ENCODE measurements at regions not wholly inside any gene's neighbourhood (a gene's known extent, or its start where the extent isn't known, plus 50 kb on each side); places are given as distances from the start of the nearest gene placed in this dataset.
A peak's percentile ranks its signal among the peaks of the same experiment; 100 is the strongest.
"Not testable (repeated sequence)": the region's sequence is repeated elsewhere in the genome, so short reads cannot be mapped to it uniquely, and the experiment has no call there.

DNA sequence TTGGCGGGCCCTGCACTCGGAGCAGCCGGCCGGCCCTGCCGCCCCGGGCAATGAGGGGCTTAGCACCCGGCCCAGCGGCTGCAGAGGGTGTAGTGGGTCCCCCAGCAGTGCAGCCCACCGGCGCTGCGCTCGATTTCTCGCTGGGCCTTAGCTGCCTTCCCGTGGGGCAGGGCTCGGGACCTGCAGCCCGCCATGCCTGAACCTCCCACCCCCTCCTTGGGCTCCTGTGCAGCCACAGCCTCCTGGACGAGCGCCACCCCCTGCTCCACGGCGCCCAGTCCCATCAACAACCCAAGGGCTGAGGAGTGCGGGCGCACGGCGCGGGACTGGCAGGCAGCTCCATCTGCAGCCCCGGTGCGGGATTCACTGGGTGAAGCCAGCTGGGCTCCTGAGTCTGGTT is 87.4 kb upstream of the CXXC4 start:
- CTCF ChIA-PET; H3K36me3 ChIP-seq (ENCODE audit: control insufficient read depth in 2 of 3, insufficient read depth in 3 of 3, low read length in 3 of 3); ATAC-seq; H3K27me3 ChIP-seq (ENCODE audit: control insufficient read depth in 2 of 2, insufficient read depth in 2 of 2, low read length in 2 of 2); H3K4me1 ChIP-seq (ENCODE audit: control insufficient read depth in 2 of 2, insufficient read depth in 2 of 2, low read length in 2 of 2); H3K27ac ChIP-seq (ENCODE audit: low read depth, low read length); H3K4me3 ChIP-seq (ENCODE audit: low read length); H3K9me3 Mint-ChIP-seq; H3K27ac Mint-ChIP-seq; intact Hi-C loops (cut with micrococcal nuclease); H3K9me3 ChIP-seq (ENCODE audit: control insufficient read depth in 2 of 3, low read length in 3 of 3); H3K4me1 Mint-ChIP-seq; H3K27me3 Mint-ChIP-seq; H3K36me3 Mint-ChIP-seq; DNase-seq; H3K4me3 Mint-ChIP-seq; POLR2A ChIA-PET: not testable (repeated sequence)

DNA sequence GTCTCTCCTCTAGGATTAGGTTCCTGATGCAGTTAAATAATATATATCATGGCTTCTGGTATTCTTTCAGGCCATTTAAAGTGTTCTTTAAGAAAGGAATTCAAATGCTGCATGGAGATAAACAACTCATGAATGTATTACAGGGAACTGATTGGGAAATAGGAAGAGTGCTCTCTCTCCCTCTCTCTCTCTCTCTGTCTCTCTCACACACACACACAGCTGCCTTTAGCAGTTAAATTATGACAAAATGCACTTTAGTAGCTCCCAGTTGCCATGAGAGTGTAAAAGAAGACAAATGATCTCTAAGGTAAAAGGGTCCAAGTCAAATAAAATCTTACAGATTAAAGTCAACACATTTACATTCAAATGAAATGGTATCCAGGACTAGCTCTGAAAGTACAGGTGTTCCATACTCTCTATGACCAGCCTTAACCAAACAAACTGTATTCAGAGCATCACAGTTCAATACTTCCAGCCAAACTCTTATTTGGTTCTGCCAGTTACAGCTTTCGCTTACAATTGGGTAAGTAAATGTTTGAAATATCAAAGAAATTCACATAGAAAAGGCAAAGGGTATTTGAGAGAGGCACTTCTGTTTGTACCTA is 94.7 kb upstream of the CXXC4 start:
- peaks cover 0 to 2% (median 0%) of the 10 kb centered on the region in 7 donors for H3K4me1 Mint-ChIP-seq
- no peaks in the 10 kb centered on the region for H3K36me3 ChIP-seq (ENCODE audit: control insufficient read depth in 2 of 3, insufficient read depth in 3 of 3, low read length in 3 of 3)
- no peaks in the 10 kb centered on the region for H3K4me1 ChIP-seq (ENCODE audit: control insufficient read depth in 2 of 2, insufficient read depth in 2 of 2, low read length in 2 of 2)
- no peaks in the 10 kb centered on the region for H3K9me3 ChIP-seq (ENCODE audit: control insufficient read depth in 2 of 3, low read length in 3 of 3)
- DNase-seq, result no peak
- H3K36me3 Mint-ChIP-seq, result no peaks in the 10 kb centered on the region
- no peak overlapping the region for H3K4me3 Mint-ChIP-seq
- CTCF ChIA-PET, result no interaction called here
- peaks cover 0 to 8% (median 0%) of the 10 kb centered on the region in 5 donors for H3K27me3 Mint-ChIP-seq
- H3K9me3 Mint-ChIP-seq, result peaks cover 0 to 6% (median 0%) of the 10 kb centered on the region in 11 donors
- no peaks in the 10 kb centered on the region for H3K27me3 ChIP-seq (ENCODE audit: control insufficient read depth in 2 of 2, insufficient read depth in 2 of 2, low read length in 2 of 2)
- H3K4me3 ChIP-seq (ENCODE audit: low read length), result no peak overlapping the region
- intact Hi-C loops (cut with micrococcal nuclease), result no loop called here
- H3K27ac Mint-ChIP-seq, result no peak overlapping the region
- POLR2A ChIA-PET, result no interaction called here
- no peak overlapping the region for H3K27ac ChIP-seq (ENCODE audit: low read depth, low read length)
- no peak for ATAC-seq

DNA sequence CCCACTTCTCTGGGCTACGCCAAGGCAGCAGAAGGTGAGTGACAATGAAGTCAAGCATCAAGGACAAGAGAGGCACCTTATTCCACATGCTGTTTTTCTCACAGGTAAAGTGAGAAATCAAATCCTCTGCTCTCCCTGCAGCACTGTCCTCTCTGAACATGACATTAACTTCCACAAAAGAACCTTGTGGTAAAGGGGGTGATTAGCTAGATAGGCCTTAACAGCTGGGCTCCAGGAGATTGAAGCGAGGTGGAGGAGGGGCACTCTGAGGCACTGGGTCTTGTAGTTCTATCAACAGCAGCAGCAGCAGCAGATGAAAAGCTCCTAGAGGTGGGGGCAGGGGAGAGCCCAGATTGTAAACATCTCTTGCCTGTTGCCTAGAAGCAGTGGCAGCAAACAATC is 96.8 kb upstream of the CXXC4 start:
- Mint-ChIP-seq H3K27me3 (peaks cover 0 to 8% (median 0%) of the 10 kb centered on the region in 5 donors), H3K4me3 (no peak overlapping the region), H3K27ac (no peak overlapping the region), H3K9me3 (peaks cover 0 to 6% (median 0%) of the 10 kb centered on the region in 11 donors), H3K4me1 (peaks cover 0 to 2% (median 0%) of the 10 kb centered on the region in 7 donors), H3K36me3 (no peaks in the 10 kb centered on the region)
- DNase-seq (no peak), ATAC-seq (no peak)
- Histone ChIP-seq H3K4me1 (ENCODE audit: control insufficient read depth in 2 of 2, insufficient read depth in 2 of 2, low read length in 2 of 2) (no peaks in the 10 kb centered on the region), H3K27ac (ENCODE audit: low read depth, low read length) (no peak overlapping the region), H3K27me3 (ENCODE audit: control insufficient read depth in 2 of 2, insufficient read depth in 2 of 2, low read length in 2 of 2) (no peaks in the 10 kb centered on the region), H3K9me3 (ENCODE audit: control insufficient read depth in 2 of 3, low read length in 3 of 3) (no peaks in the 10 kb centered on the region), H3K36me3 (ENCODE audit: control insufficient read depth in 2 of 3, insufficient read depth in 3 of 3, low read length in 3 of 3) (no peaks in the 10 kb centered on the region), H3K4me3 (ENCODE audit: low read length) (no peak overlapping the region)
- CTCF ChIA-PET, result no interaction called here
- intact Hi-C loops (cut with micrococcal nuclease), result no loop called here
- POLR2A ChIA-PET, result no interaction called here

DNA sequence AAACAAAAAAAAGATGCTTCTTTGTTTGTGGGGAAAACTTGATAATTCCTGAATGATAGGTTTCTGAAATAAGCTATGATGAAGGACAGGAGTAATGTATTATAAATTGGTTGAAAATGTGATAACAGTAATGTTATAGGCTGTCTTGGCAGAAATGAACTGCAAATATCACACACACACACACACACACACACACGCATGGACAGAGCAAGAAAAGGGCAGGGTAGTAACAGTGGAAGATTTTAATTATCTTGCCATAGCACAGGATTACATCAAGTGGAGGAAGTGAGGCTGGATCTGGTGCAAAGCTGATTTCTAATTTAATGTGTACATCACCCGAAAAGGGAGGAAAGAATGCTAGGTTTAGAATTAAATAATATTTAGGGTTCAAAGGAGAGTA is 97.5 kb upstream of the CXXC4 start:
- Mint-ChIP-seq H3K27ac (no peak overlapping the region), H3K36me3 (no peaks in the 10 kb centered on the region), H3K4me3 (no peak overlapping the region), H3K4me1 (peaks cover 0 to 2% (median 0%) of the 10 kb centered on the region in 7 donors), H3K27me3 (peaks cover 0 to 8% (median 0%) of the 10 kb centered on the region in 5 donors), H3K9me3 (peaks cover 0 to 3% (median 0%) of the 10 kb centered on the region in 11 donors)
- CTCF ChIA-PET, result no interaction called here
- ATAC-seq (no peak), DNase-seq (no peak)
- H3K4me3 ChIP-seq (ENCODE audit: low read length), result no peak overlapping the region
- no peak overlapping the region for H3K27ac ChIP-seq (ENCODE audit: low read depth, low read length)
- H3K36me3 ChIP-seq (ENCODE audit: control insufficient read depth in 2 of 3, insufficient read depth in 3 of 3, low read length in 3 of 3), result no peaks in the 10 kb centered on the region
- no peaks in the 10 kb centered on the region for H3K4me1 ChIP-seq (ENCODE audit: control insufficient read depth in 2 of 2, insufficient read depth in 2 of 2, low read length in 2 of 2)
- POLR2A ChIA-PET, result no interaction called here
- intact Hi-C loops (cut with micrococcal nuclease), result no loop called here
- H3K9me3 ChIP-seq (ENCODE audit: control insufficient read depth in 2 of 3, low read length in 3 of 3), result no peaks in the 10 kb centered on the region
- H3K27me3 ChIP-seq (ENCODE audit: control insufficient read depth in 2 of 2, insufficient read depth in 2 of 2, low read length in 2 of 2), result no peaks in the 10 kb centered on the region

DNA sequence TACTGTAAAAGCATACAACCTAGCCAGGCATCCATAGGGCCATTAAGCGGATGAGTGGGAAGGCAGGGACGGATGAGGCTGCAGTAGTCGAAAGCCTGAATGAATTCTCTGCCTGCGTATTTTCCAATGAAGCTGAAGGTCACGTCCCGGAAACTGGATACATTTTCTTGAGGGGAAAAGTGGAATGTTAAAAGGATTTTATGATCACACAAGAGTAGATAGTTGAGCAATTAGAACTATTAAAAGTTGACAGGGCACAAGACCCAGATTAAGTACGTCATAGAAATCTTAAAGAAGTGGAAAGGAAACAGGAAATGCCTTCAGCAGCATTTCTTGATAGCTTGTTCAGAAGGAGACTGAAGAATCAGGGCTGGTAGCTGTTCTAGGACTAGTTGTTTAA is 98.3 kb upstream of the CXXC4 start:
- no peaks in the 10 kb centered on the region for H3K4me1 ChIP-seq (ENCODE audit: control insufficient read depth in 2 of 2, insufficient read depth in 2 of 2, low read length in 2 of 2)
- DNase-seq (no peak), ATAC-seq (no peak)
- Mint-ChIP-seq H3K36me3 (no peaks in the 10 kb centered on the region), H3K27ac (no peak overlapping the region), H3K9me3 (peaks cover 0 to 3% (median 0%) of the 10 kb centered on the region in 11 donors), H3K4me1 (peaks cover 0 to 2% (median 0%) of the 10 kb centered on the region in 7 donors), H3K27me3 (peaks cover 0 to 4% (median 0%) of the 10 kb centered on the region in 5 donors), H3K4me3 (peak overlapping the region in 4 of 10 donors; percentile 2 to 49 (median 17))
- CTCF ChIA-PET, result no interaction called here
- H3K27ac ChIP-seq (ENCODE audit: low read depth, low read length), result no peak overlapping the region
- intact Hi-C loops (cut with micrococcal nuclease), result no loop called here
- no peaks in the 10 kb centered on the region for H3K36me3 ChIP-seq (ENCODE audit: control insufficient read depth in 2 of 3, insufficient read depth in 3 of 3, low read length in 3 of 3)
- no peaks in the 10 kb centered on the region for H3K27me3 ChIP-seq (ENCODE audit: control insufficient read depth in 2 of 2, insufficient read depth in 2 of 2, low read length in 2 of 2)
- no peak overlapping the region for H3K4me3 ChIP-seq (ENCODE audit: low read length)
- H3K9me3 ChIP-seq (ENCODE audit: control insufficient read depth in 2 of 3, low read length in 3 of 3), result no peaks in the 10 kb centered on the region
- POLR2A ChIA-PET, result no interaction called here

DNA sequence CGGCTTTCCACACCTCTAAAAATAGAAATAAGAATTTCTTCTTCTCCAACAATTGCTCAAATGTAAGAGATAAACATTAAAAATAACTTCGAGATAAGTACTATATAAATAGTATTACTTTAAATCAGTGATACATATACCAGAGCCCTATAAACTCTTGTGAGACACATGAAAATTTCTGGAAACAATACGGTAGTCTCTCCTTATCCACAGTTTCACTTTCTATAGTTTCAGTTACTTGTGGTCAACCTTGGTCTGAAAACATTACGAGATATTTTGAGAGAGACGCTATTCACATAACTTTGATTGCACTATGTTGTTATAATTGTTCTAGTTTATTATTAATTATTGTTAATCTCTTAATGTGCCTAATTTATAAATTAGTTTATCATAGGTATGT is 101.5 kb upstream of the CXXC4 start:
- H3K27me3 ChIP-seq (ENCODE audit: control insufficient read depth in 2 of 2, insufficient read depth in 2 of 2, low read length in 2 of 2), result no peaks in the 10 kb centered on the region
- ATAC-seq (no peak), DNase-seq (no peak)
- intact Hi-C loops (cut with micrococcal nuclease), result no loop called here
- Mint-ChIP-seq H3K36me3 (no peaks in the 10 kb centered on the region), H3K27ac (no peak overlapping the region), H3K27me3 (peaks cover 0 to 2% (median 0%) of the 10 kb centered on the region in 5 donors), H3K4me1 (peaks cover 0 to 2% (median 0%) of the 10 kb centered on the region in 7 donors), H3K4me3 (no peak overlapping the region), H3K9me3 (peaks cover 0 to under 1% (median 0%) of the 10 kb centered on the region in 11 donors)
- H3K9me3 ChIP-seq (ENCODE audit: control insufficient read depth in 2 of 3, low read length in 3 of 3), result no peaks in the 10 kb centered on the region
- no peak overlapping the region for H3K4me3 ChIP-seq (ENCODE audit: low read length)
- no peaks in the 10 kb centered on the region for H3K4me1 ChIP-seq (ENCODE audit: control insufficient read depth in 2 of 2, insufficient read depth in 2 of 2, low read length in 2 of 2)
- CTCF ChIA-PET, result no interaction called here
- POLR2A ChIA-PET, result no interaction called here
- H3K27ac ChIP-seq (ENCODE audit: low read depth, low read length), result no peak overlapping the region
- no peaks in the 10 kb centered on the region for H3K36me3 ChIP-seq (ENCODE audit: control insufficient read depth in 2 of 3, insufficient read depth in 3 of 3, low read length in 3 of 3)

DNA sequence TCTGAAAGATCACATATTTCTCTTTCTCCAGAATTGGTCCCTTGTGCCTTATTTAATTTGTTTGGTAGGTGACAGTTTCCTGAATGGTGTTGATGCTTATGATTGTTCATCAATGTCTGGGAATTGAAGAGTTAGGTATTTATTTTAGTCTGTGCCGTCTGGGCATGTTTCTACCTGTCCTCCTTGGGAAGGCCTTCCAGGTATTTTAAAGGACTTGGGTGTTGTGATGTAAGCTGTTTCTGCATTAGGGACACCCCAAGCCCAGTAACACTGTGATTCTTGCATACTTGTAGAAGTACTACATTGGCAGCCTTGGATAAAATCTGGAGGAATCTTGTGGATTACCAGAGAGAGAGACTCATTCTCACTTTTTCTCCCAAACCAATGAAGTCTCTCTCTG is 120.8 kb upstream of the CXXC4 start:
- H3K9me3 ChIP-seq (ENCODE audit: control insufficient read depth in 2 of 3, low read length in 3 of 3), result no peaks in the 10 kb centered on the region
- H3K27me3 Mint-ChIP-seq, result no peaks in the 10 kb centered on the region
- no peaks in the 10 kb centered on the region for H3K36me3 ChIP-seq (ENCODE audit: control insufficient read depth in 2 of 3, insufficient read depth in 3 of 3, low read length in 3 of 3)
- ATAC-seq (no peak), DNase-seq (no peak)
- H3K4me3 Mint-ChIP-seq, result no peak overlapping the region
- intact Hi-C loops (cut with micrococcal nuclease), result no loop called here
- no peaks in the 10 kb centered on the region for H3K4me1 ChIP-seq (ENCODE audit: control insufficient read depth in 2 of 2, insufficient read depth in 2 of 2, low read length in 2 of 2)
- POLR2A ChIA-PET, result no interaction called here
- CTCF ChIA-PET, result no interaction called here
- peaks cover 0 to 28% (median 3%) of the 10 kb centered on the region in 11 donors for H3K9me3 Mint-ChIP-seq
- no peak overlapping the region for H3K27ac Mint-ChIP-seq
- H3K27me3 ChIP-seq (ENCODE audit: control insufficient read depth in 2 of 2, insufficient read depth in 2 of 2, low read length in 2 of 2), result no peaks in the 10 kb centered on the region
- H3K36me3 Mint-ChIP-seq, result no peaks in the 10 kb centered on the region
- no peak overlapping the region for H3K4me3 ChIP-seq (ENCODE audit: low read length)
- H3K27ac ChIP-seq (ENCODE audit: low read depth, low read length), result no peak overlapping the region
- H3K4me1 Mint-ChIP-seq, result no peaks in the 10 kb centered on the region

Measured in naive thymus-derived CD4-positive, alpha-beta T cell (primary cell).